Activated gamma-delta T cell treated with Interleukin-2 at 50 U/mL for 16 hours (primary cell): ENCODE measurements at regions not wholly inside any gene's neighbourhood (a gene's known extent, or its start where the extent isn't known, plus 50 kb on each side); places are given as distances from the start of the nearest gene placed in this dataset.

Experiments
- DNase-seq: peaks from one replicate; pipeline ENCODE4 v3.0.0-alpha.2; 2020

- DNase-seq: no peak
Observed at GRCh38 chr21:14869984-14870852, 194.6 kb downstream of the NRIP1 start.

DNA sequence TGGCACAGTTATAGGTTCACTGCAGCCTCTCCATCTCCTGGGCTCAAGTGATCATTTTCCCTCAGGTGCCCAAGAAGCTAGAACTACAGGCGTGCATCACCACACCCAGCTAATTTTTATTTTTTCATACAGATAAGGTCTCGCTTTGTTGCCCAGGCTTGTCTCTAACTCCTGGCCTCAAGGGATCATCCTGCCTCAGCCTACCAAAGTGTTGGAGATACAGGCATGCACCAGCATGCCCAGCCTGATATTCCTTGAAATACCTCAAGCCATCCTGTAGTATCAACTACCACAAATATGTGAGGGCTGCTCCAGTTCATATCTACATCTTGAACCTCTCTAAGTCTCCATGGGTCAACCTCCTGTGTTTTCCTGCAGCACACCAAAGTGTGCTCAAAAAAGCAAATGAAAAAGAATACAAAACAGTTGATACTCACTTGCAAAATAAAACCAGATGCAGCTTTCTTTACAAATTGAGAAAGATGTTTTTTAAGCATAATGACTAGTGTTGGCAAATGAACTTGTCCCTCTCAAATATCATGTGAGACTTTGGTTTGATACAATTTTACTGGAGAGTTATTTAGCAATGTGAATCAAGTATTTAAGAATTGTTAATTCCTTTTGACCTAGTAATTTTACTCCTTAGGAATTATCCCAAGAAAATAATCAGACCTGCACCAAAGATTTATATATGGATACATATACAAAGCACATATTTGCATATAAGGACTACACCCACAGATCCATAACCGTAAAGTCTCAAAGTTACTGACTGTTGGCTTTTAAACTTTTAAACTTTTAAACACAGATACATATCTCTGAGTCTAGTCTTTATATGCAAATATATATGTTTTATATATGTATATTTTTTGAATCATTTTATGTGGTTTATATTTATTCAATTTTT is 197.7 kb downstream of the NRIP1 start:
- no peak for DNase-seq

GRCh38 chr21:14864211-14865021 is 200.4 kb downstream of the NRIP1 start:
- DNase-seq: no peak

- DNase-seq: no peak
Observed at GRCh38 chr21:14863745-14864210, 201.0 kb downstream of the NRIP1 start.

- no peak for DNase-seq
Observed at GRCh38 chr21:14862794-14863720, 201.7 kb downstream of the NRIP1 start.

DNA sequence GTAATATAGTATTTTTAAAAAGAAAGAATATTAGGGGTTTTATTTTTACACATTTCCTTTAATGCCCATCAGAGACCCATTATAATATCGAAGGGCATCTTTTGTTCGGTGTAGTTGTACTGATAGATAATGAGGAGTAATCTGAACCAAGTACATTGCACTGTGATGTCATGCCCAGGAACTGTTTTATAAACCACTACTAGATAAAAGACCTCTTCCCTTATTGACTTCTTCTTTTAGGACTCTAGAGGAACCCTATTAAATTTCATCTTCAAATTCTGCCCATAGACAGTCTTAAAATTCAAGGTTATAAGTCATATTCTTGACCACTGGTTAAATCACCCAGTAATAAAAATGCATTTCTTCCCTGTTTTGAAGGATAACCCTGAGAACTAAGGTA is 206.5 kb downstream of the NRIP1 start:
- DNase-seq: no peak

DNA sequence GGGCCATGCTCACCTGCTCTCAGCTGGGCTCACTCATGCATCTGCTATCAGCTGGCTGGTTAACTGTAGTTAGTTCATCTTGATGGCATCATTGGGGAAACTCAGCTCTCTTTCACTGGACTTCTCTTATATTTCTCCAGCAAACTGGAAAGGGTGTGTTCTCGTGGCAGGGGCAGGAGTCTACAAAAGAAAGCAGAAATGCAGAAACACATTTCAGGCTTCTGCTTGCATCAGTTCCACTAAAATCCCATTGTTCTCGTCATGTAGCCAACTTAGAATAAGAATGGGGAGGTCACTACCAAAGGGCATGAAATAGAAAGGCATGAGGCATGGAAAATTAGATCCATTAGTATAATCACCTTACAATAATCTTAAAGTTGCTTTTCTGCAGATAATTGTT is 207.3 kb downstream of the NRIP1 start:
- DNase-seq: no peak

GRCh38 chr21:14850394-14850793 is 214.4 kb downstream of the NRIP1 start:
- no peak for DNase-seq

DNA sequence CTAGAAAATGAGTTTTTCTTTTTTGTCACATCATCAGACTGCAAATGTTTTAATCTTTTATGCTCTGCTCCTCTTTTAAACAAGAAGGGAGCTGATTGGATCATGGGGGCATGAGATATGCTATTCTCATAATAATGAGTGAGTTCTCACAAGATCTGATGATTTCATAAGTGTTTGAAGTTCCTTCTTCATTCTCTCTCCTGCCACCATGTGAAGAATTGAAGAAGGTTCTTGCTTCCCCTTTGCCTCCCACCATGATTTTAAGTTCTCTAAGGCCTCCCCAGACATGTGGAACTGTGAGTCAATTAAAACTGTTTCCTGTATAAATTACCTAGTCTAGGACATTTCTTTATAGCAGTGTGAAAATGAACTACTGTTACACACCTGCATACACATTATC is 218.2 kb downstream of the NRIP1 start:
- no peak for DNase-seq

DNA sequence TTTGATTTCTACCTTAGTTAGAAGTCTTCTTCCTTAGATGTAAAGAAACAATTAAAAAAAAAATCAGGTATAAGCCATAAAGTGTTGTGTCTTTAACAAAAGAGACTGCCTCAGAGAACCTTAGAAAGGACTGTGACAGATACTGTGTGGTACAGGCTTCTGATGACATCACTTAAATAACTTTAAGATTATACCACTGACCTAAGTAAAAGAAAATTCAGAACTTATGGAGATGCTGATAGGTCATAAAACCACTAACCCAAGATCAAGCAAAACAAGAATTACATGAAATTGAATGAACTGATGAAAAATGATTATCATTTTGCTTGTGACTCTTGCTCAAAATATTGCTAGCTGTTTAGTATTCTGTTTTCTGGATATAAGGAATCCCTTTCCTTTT is 220.8 kb downstream of the NRIP1 start:
- DNase-seq: no peak

DNA sequence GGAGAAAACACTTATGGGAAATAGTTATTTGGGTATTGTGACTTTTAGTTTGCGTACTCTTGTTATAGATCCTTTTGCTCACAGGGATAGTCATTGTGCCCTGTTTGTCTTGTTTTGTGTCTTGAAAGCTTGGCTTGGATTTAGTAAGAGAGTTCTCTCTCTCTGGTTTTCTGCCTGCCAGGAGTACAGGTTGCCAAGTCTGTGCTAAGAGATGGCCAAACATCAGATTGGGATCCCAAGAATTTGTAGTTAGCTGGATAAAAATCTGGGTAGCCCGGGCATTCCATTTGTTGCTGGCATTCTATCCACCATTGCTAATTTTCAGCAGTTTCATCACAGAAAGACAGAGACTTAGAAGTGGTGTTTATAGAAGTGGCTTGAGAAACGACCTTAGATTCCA is 222.2 kb downstream of the NRIP1 start:
- DNase-seq: no peak

DNA sequence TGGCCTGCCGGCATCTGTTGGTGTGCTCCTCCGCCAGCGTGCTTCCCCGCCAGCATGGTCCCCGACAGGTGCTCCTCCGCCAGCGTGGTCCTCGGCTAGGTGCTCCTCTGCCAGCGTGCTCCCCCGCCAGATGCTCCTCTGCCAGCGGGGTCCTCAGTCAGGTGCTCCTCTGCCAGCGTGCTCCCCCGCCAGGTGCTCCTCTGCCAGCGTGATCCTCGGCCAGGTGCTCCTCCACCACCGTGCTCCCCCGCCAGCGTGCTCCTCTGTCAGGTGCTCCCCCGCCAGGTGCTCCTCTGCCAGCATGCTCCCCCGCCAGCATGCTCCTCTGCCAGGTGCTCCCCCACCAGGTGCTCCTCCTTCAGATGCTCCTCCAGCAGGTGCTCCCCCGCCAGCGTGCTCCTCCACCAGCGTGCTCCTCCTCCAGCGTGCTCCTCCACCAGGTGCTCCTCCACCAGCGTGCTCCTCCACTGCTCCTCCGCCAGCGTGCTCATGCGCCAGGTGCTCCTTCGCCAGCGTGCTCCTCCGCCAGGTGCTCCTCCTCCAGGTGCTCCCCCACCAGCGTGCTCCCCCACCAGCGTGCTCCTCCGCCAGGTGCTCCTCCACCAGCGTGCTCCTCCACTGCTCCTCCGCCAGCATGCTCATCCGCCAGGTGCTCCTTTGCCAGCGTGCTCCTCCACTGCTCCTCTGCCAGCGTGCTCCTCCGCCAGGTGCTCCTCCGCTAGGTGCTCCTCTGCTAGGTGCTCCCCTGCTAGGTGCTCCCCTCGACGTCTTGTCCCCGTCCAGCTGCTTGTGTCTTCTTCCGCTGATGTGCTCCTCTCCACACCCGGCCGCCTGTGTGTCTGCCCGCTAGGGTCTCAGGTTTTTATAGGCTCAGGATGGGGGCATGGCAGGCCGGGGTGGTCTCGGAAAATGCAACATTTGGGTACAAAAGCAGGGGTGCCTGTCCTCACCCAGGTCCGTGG is 223.0 kb downstream of the NRIP1 start:
- no peak for DNase-seq

GRCh38 chr21:14838400-14838799 is 226.4 kb downstream of the NRIP1 start:
- no peak for DNase-seq

- DNase-seq: no peak
Observed at GRCh38 chr21:14836950-14837349, 227.8 kb downstream of the NRIP1 start.

DNA sequence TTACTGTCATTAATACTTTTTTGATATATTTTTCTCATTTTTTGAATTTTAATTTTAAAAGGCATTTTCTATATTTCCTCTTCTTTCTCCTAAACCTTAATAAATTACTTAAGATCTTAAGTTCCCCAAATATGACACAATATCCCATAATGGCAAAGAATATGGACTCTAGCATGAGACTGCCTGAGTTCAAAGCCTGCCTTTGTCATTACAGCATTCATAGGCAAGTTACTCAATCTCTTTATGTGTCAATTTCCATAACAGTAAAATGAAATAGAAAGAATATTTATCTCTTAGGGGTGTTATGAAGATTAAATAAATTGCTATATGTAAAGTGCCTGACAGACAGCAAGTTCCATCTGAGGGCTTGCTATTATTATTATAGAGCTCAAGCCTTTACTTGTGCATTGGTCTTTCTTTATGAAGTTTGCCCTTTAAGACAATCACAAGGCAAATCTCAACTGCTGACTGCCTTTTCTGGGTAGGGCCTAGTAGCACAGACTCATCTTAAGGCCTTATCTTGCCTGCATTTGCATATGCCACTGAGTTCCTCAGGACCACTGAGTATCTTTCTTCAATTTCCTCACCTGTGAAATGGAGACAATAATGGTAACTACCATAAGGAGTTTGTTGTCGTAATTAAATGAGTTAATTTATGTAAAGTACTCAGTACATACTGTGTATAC is 231.0 kb downstream of the NRIP1 start:
- no peak for DNase-seq

GRCh38 chr21:14833241-14833640 is 231.6 kb downstream of the NRIP1 start:
- no peak for DNase-seq

DNA sequence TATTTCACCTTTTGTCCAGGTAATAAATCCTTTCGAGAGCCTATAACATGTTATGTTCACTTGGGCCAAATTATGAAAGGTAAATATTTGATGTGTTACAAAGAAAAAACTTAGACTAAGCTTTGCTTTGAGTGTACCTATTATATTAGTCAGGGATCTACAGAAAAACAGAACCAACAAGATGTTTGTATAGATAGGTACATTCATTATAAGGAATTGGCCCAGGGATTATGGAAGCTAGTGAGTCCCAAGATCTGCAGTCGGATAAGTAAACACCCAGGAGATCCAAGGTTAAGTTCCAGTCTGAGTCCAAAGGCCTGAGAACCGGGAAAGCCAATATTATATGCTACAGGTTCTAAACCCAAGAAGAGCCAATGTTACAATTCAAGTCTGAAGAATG is 234.5 kb downstream of the NRIP1 start:
- no peak for DNase-seq

DNA sequence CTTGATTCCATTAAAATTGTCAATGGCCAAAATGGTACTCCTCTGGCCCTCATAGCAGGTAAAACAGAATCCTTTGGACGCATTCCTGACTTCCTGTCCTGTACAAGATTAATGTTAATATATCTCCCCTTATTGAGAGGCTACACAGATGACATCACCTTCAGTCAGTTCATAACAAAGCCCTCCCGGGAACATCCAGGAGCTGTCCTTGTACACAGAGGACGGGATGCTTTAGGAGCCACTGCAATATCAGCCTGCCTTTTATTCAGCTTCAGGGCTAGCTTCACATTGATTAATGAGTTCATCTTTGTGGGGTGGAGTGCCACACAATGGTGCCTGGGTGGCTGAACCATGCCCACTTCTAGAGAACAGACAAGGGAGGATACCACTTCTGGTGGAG is 235.1 kb downstream of the NRIP1 start:
- DNase-seq: no peak

DNA sequence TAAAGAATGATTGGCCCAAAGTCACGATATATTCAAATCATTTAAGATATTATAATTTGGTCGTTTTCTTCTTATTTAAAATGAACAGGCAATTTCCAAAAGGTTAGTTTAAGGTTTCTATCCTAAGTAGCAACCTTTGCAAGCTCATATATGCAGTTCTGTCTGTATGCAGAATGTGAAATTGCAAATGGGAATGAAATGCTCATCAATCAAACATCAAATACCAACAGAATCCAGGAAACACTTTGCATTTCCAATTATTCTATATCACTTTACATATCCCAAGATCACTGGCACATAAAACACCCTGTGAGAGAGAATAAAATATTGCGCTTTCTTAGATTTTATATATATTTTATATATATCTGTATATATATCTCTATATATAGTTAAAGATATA is 237.3 kb downstream of the NRIP1 start:
- no peak for DNase-seq

GRCh38 chr21:14826630-14827029 is 238.2 kb downstream of the NRIP1 start:
- no peak for DNase-seq
